Muscle of back (tissue), 3 donors: ENCODE measurements at regions not wholly inside any gene's neighbourhood (a gene's known extent, or its start where the extent isn't known, plus 50 kb on each side); places are given as distances from the start of the nearest gene placed in this dataset.
A peak's percentile ranks its signal among the peaks of the same experiment; 100 is the strongest.

Experiments used
- DNase-seq, 3 donors: peaks; one replicate each; pipeline versions ENCODE4 v3.0.0 to v3.0.0-alpha.2; 2013

DNA sequence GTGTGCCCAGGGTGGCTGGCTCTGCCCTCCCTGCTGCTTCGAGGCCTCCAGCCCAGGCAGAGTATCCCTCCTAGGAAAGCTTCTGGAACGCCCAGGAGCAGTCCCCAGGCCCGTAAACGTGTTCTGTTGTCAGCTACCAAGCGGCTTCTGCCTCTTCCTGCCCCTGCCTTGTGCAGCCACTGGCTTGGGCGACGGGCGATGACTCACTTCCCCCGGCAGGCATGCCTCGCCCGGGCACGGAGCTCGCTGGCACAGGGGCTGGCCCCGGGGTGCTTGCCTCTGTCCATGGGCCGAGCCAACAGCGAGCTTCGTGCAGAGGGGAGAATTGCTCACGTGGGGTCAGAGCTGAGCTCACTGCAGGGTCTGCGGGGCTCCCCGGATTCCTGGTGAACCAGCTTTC lies 86.7 kb upstream of the THBS2 start:
- no peak for DNase-seq

DNA sequence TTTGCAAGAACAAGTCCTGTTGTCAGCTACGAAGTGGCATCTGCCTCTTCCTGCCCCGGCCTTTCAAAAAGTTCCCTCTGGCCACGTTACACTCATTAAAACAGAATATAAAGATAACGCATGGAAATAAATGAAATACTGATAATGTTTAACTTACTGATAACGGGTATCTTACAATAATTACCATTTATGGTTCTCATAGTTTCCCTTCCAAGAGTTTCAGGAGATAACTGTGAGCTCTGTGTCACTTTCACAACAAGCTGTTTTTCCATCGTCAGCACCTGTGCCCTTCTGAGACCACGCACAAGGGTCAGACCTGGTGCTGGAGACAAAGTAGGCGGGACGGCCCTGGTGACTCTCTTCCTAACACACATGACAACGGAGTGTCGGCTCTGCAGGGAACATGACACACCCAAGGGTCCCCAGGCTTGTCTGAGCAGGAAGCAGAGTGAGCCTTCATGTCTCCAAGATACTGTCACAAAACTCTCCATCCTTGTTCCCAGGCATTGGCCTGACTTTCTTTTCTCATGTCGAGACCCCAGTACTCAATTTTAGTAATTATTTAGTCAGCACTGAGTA lies 86.2 kb upstream of the THBS2 start:
- no peak for DNase-seq

DNA sequence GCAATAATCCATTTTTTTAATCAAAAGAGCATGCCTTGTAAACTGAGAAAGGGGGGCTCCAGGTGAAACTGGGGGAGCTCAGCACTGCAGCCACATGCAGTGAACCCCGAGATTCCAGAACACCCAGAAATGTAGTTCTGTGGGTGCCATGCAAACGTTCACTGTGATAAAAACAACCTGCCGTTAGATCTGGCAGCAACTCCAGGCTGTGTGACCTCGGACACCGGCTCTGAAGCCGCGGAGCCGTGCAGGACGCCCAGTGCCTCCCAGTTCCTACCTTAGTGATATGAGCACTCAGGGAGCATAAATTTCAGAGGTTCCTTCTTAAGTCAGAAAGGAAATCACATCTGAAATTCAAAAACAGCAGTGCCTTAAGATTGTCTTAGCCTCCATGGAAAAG lies 85.4 kb upstream of the THBS2 start:
- DNase-seq, result no peak

DNA sequence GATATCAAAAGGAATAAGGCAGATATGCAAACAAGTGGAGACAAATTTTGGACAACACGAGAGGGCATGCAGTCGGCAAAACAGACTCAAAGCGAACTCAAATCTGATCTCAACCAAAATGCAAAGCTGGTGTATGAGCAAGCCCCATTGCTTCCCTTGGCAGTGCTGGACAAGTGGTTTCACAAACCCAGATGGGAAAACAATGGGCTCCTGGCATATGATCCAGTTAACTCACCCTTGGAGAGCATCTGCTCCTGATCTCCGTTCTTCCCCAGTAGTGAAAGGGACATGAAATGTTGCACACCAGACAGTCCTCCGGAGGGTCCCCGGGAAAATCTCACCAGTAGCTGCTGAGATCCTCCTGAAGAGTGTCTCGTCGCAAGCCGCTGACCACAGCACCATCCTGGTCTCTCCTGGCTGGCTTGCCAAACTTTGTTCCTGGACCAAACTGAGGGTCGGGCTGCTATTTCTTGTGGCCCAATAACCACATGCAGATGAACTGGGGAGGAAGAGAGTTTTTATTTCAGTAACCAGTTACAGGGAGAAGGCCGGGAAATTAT lies 84.3 kb upstream of the THBS2 start:
- DNase-seq, result no peak

DNA sequence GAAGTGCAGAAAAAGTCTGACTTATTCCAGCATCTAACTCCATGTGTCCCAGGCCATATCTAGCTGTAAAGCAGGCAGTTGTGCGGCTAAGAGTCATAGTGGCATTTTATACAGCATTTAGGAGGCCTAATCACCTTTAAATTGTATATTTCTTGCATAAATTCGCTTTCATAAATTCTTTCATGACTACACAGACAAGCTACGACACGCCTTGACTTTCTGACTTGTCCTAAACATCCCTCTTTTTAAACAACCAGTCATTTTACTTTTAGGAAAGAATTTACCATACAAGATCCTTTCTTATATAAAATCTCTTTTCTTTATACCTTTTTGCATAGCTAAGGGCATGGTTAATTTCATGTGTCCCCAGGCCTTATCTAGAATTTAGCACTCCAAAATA lies 81.7 kb upstream of the THBS2 start:
- no peak for DNase-seq

DNA sequence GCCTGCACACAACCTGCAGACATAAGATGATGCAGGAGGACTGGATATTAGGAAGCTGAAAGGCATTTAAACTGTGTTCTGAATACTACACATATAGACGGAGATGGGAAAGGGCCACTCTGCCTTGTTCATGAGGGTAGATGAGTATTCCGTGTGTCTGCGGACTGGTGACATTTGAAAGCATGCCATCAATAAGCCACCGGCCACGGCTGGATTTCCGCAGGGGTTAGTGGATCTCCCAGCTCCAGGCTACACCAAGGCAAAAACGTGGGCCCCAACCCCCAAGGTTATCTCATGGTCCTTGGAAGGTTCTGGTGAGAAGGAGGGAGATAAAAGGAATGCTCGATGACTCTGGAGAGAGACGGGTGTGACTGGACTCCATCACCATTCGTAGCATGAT lies 78.6 kb upstream of the THBS2 start:
- DNase-seq, result no peak

DNA sequence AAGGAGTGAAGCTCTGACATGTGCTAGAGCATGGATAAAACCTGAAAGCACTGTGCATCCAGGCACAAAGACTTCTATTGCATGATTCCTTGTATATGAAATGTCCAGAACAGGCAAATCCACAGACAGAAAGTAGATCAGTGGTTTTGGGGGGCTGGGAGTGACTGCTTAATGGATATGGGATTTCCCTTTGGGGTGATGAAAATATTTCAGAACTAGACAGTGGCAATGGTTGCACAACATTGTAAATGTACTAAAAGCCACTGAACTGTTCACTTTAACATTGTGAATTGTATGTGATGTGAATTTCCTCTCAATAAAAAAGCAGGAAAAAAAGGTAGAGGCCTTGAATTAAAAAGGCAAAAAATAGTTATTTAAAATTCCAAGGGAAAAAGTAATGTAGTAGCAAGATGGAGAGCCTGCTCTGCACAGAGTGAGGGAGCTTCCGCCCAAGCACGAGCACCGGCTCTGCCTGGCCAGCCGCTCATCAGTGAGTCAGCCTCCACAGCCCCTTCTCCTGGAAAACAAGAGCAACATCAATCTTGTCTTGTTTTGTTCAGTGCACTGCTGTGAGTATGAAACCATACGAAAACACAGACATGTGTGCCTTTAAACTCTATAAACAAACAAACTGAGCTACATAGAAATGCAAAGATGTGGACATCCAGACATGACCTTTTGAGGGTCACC lies 74.6 kb upstream of the THBS2 start:
- no peak for DNase-seq

DNA sequence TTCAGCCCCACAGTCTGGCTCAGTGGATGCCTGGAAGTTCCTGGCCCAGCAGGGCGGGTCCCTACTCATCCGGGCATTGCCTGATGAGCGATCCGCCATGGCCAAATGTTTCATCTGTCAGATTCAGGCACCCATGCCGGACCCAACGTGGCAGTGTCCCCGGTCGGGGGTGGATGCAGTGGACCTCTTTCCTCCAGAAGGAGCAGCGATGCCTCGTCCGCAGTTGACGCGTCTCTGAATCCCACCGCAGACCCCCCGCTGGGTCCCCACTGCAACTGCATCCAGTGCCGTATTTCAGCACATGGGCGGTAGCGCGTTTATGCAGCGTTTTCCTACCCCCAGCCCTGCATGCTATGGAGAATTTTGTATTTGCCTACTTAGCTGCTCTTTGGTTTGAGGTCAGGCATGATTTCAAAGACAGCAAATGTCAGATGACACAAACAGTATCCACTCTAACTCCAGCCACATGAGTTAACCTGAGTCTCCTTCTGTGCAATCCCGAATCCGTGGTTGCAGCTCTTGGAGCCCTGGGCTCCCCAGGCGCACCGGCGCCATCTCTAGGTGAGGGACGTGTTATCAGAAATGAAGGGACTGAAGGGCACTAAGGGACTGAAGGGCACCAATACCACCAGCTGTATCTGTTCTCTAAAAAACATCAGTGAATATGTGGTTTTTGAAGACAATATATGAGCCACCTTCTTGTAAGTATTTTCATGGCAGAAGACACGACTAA lies 72.6 kb upstream of the THBS2 start:
- no peak for DNase-seq

DNA sequence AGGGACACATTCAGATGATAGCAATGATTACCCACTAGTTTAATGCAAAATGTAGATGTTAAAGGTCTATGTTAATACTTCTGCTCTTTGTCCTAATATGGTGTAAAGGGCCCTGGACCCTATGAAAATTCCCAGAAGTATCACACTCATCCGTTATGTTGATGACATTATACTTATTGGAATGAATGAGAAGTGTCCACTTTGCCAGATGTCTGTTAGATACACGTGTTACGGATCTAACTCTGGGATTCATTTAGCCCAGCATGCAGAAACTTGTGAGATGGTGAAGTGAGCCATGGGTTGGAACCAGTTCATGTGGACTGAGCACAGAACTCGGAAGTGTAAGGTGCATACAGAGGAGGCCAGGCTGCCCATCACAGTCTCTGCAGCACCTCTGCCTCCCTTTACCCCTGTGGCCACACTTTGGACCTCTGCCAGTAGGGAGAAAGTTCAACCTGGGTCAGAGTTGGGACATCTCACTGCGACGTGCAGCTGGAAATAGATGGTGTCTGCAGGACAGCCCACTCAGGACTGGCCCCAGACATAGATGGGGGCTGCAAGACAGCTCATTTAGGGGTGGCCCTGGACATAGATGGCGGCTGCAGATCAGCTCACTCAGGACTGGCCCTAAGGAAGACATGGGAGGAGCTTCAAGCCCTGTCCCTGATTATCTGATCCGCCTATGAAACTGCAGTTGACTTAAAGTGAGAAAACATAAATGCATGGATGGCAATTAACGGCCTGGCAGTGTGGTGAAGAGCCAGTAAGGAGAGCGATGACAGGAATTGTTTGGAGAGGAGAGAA lies 71.2 kb upstream of the THBS2 start:
- DNase-seq, result no peak

DNA sequence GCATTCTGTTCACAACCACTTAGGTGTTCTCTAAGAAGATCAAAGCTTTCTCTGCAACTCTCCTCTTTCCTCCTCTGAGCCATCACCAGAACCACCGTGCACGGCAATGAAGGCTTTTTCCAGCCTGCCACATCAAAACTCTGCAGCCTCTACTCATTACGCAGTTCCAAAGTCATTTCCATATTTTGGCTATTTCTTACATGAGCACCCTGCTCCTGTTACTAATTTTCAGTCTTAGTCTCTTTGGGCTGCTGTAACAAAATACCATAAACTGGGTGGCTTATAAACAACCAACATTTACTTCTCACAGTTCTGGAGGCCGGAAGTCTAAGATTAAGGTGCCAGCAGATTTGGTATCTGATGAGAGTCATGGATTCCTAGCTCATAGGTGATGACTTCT lies 70.4 kb upstream of the THBS2 start:
- DNase-seq, result no peak

DNA sequence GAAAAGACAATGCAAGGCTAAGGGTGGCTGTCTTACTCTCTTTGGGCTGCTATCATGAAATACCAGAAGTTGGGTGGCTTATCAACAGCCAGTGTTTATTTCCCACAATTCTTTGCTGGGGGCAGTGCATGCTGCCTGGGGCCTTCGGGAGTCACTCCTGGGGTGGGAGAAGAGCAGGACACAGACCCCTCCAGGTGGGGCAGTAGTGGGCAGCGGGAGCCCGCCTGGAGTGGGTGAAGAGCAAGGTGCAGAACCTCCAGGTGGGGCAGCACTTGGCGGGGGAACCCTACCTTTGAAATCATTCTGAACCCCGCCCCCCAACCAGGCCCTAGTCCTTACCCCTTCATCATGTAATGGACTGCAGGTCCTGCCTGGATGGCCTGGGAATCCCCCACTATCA lies 69.6 kb upstream of the THBS2 start:
- no peak for DNase-seq

DNA sequence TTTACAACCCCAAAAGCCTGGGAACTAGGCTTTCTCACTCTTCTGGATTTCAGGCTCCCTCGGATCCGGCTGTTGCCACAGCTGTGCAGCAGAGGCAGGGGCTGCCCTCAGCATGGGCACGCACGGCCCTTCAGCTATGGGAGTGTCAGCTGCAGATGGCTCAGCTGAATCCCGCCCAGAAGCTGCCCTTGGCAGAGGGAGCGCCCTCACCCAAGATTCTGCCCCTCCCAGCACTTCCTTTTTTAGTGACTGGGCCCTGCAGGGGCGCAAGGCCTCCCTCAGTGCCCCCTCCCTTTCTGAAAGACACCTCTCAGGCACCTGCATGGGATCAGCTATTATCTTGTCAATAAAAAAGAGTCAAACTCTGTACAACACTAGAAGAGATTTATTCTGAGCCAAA lies 67.9 kb upstream of the THBS2 start:
- no peak for DNase-seq

DNA sequence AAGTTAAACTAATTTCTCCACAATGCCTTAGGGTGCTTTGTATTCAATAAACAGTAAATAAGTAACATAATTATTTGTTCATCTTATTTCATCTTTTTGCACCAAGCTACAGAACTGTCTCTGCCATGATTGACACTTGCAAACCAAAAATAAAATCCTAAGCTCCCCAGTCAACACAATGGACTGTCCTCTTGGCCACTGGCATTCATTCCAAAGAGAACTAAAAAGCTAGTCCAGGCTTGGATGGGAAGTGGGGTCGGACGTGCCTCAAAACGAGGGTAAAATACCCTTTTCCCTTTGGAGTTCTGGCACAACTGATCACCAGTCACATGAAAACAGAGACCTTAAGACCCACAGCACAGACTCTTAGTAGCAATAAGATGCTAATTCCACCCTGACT lies 66.4 kb upstream of the THBS2 start:
- no peak for DNase-seq

DNA sequence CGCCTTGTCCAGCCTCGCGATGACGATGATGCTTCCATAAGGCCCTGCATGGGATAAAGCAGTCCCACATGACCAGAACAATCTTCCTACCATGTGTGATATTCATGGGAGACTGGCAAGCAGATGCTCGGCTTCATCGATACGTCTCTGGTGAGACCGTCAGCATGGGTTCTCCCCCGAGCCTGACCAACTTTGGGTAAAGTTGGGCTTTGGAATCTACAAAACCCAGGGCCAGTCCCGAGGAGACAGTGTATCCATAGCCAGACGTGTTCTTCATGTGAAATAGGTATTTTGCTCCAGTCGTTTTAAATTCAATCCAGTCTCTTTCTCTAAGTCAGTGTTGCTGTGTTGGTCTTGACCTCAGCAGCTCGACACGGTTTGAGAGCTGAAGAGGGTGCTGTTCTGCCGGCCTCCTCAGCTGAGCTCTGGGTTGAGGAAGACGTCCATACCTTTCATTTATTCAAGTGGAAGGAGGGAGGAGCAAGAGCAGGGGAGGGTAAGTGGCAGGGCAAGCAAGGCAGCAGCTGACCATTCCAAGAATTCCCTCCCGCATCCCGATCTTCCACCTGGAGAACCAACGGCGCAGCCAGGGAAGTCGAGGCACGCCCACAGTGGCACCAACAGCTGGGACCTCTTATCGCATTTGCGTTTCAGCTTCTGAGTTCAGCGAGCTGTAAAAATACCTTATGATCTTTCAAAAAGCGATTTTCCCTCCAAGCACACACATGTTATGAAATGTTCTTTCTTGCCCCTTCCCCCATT lies 64.0 kb upstream of the THBS2 start:
- no peak for DNase-seq

DNA sequence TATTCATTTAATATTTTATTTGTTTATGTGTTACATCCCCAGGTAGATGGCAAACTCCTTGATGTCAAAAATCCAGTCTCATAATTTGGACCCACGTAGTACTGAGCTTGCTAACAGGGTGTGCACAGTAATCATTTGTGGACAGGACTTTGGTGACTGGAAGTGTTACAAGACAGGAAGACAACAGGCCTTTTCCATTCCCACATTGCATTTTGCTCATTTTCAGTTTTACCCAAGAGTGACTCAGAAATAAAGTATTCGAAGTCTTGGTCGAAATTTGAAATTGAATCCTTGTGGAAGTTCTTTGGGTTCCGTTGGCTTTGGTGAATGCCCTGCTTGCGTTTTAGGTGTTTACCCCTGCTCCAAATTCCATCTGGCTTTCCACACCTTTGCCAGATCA lies 63.0 kb upstream of the THBS2 start:
- DNase-seq, result no peak

DNA sequence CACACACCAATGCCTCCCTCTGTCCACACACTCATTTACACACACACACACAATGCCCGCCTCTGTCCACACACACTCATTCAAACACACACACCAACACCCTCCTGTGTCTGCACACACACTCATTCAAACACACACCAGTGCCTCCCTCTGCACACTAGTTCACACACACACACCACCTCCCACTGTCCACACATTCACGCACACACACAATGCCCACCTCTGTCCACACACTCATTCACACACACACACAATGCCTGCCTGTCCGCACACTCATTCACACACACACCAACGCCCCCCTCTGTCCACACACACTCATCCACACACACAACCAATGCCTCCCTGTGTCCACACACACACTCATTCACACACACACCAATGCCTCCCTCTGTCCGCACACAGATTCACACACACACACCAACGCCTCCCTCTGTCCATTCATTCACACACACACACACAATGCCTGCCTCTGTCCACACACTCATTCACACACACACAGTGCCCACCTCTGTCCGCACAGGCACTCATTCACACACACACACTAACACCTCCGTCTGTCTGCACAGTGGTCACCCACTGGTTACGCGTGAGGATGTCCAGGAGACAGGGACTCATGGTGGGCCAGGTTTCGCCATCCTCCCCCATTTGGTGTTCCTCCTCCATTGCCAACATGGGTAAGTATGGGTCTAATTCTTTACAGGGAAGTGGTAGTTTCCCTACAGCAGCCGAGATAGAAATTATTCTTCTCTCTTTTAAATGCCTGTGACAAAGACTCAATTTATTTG lies 62.4 kb upstream of the THBS2 start:
- DNase-seq, result no peak

DNA sequence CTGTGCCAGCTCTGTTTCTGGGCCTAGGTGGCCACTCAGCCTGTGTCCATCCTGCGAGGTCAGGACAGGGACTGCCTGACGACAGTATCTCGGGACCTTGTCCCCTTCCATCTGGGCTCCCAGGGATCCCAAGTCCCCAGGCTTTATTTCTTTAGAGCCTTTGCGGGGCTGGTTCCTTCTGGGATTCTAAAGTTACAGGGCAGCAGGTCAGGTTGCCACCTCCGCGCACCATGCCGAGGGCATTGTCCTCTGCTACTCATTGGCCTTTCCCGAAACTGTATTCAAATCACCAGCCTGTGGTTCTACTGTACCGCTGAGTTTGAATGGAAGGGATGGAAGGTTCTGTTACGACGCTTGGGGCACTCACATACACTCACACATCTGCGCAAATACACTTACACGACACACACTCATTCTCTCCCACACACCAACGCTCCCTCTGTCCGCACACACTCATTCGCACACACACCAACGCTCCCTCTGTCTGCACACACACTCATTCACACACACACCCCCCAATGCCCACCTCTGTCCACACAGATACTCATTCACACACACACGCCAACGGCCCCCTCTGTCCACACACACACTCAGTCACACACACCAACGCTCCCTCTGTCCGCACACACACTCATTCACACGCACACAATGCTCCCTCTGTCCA lies 59.8 kb upstream of the THBS2 start:
- no peak for DNase-seq

DNA sequence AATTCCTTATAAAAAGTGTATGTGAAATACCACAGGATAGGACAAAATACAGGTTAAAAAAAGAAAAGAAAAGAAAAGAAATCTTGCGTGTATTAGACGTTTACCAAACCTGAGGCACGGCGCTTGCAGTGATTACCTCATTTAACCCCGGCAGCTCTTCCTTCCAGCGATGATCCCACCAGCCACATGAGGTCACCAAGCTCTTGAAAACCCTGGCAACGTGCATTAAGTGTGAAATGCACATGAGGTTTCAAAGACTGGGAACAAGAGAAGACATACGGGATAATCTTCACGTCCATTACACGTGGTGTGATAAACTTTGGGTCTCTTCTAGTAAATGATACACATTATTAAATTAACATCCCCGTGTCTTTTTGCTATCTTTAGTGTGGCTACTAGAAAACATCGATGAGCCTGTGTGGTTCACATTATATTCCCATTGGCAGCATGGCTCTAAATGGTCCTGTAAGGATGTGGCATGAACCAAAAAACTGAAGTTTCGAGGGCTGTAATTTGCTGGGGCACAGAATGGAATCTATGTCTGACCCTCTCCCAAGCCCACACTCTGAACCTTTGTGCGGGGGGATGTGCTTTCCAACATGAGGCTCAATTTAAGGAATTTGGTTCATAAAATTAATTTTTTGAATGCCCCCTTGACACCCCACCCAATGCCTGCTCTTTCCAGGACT lies 59.2 kb upstream of the THBS2 start:
- peak in 1 of 3 donors; percentile 54 for DNase-seq

DNA sequence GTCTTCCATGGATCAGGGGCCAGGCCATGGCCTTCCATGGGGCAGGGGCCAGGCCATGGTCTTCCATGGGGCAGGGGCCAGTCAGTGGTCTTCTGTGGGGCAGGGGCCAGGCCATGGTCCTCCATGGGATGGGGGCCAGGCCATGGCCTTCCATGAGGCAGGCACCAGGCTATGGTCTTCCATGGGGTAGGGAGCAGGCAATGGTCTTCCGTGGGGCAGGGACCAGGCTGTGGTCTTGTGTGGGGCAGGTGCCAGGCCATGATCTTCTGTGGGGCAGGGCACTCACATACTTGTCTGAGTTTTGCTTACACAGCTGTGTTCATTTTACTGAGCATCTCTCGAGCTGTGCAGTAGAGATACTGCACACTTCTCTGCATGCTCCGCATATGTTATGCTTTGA lies 57.3 kb upstream of the THBS2 start:
- no peak for DNase-seq
